Neural cell (in vitro differentiated cells): ENCODE measurements at regions not wholly inside any gene's neighbourhood (a gene's known extent, or its start where the extent isn't known, plus 50 kb on each side); places are given as distances from the start of the nearest gene placed in this dataset.

Source experiments
- H2AFZ ChIP-seq: fragments of 200-600, 300-800 bp; sonication (generic), shearing (Covaris generic); 2 replicates; pipeline ENCODE4 v1.6.0; 2014; ENCODE audit warnings: low read depth, mild to moderate bottlenecking, antibody characterized with exemption, low read length, moderate library complexity
- H3F3A ChIP-seq: fragments of 200-600 bp; shearing (Covaris generic); 2 replicates; pipeline ENCODE4 v1.6.1; 2016; ENCODE audit warnings: mild to moderate bottlenecking, moderate library complexity, mixed read lengths, antibody characterized with exemption, low read length; ENCODE audit not compliant: insufficient read depth, poor library complexity, severe bottlenecking
- H3K27ac ChIP-seq: fragments of 200-600, 300-800 bp; sonication (generic), shearing (Covaris generic); 2 replicates; pipeline ENCODE4 v1.5.1; 2014; ENCODE audit warnings: mild to moderate bottlenecking, low read length, moderate library complexity
- H3K27me3 ChIP-seq: fragments of 300-800, 200-600 bp; sonication (generic), shearing (Covaris generic); 2 replicates; pipeline ENCODE4 v1.6.0; 2014; ENCODE audit warnings: mild to moderate bottlenecking, low read depth, low read length, moderate library complexity; ENCODE audit not compliant: insufficient read depth
- H3K36me3 ChIP-seq: fragments of 300-800, 200-600 bp; sonication (generic), shearing (Covaris generic); 2 replicates; pipeline ENCODE4 v1.5.1; 2014; ENCODE audit warnings: mild to moderate bottlenecking, antibody characterized with exemption, low read length, moderate library complexity; ENCODE audit not compliant: insufficient read depth
- H3K4me2 ChIP-seq: fragments of 300-800, 200-600 bp; sonication (generic), shearing (Covaris generic); 2 replicates; pipeline ENCODE4 v1.6.0; 2014; ENCODE audit warnings: mild to moderate bottlenecking, low read length
- H3K4me3 ChIP-seq: fragments of 300-800, 200-600 bp; sonication (generic), shearing (Covaris generic); 2 replicates; pipeline ENCODE4 v1.5.1; 2014; ENCODE audit warnings: mild to moderate bottlenecking, low read length, moderate library complexity
- H3K79me2 ChIP-seq: fragments of 200-600 bp; shearing (Covaris generic); replicated peaks from 2 replicates; pipeline ENCODE4 v1.6.0; 2014; ENCODE audit warnings: mild to moderate bottlenecking, low read length, moderate library complexity; ENCODE audit not compliant: insufficient read depth
- H3K9ac ChIP-seq: fragments of 300-800, 200-600 bp; sonication (generic), shearing (Covaris generic); 2 replicates; pipeline ENCODE4 v1.6.1; 2016; ENCODE audit warnings: mild to moderate bottlenecking, low read length, mixed read lengths
- H3K9me2 ChIP-seq: fragments of 200-600 bp; shearing (Covaris generic); 2 replicates; pipeline ENCODE4 v1.6.1; 2016; ENCODE audit warnings: mild to moderate bottlenecking, low read length, mixed read lengths; ENCODE audit not compliant: insufficient read depth
- H3K9me3 ChIP-seq: fragments of 200-600, 300-800 bp; sonication (generic), shearing (Covaris generic); 2 replicates; pipeline ENCODE4 v1.6.1; 2016; ENCODE audit warnings: mild to moderate bottlenecking, mixed run types, low read length, moderate library complexity, mixed read lengths
- H4K20me1 ChIP-seq: fragments of 200-600 bp; shearing (Covaris generic); 2 replicates; pipeline ENCODE4 v1.6.1; 2016; ENCODE audit warnings: mild to moderate bottlenecking, mixed run types; ENCODE audit not compliant: insufficient read depth
- EP300 ChIP-seq: fragments of 450-650 bp; conservative IDR thresholded peaks from 2 replicates; pipeline ENCODE4 v1.6.1; 2014; ENCODE audit warnings: antibody characterized with exemption, mild to moderate bottlenecking, moderate library complexity; ENCODE audit not compliant: poor library complexity, severe bottlenecking
- EZH2 ChIP-seq: fragments of 200-600, 300-800 bp; shearing (Covaris generic), sonication (generic); IDR thresholded peaks from 2 replicates; pipeline ENCODE4 v1.6.1; 2014; ENCODE audit warnings: antibody characterized with exemption, low read length, borderline replicate concordance, mild to moderate bottlenecking; ENCODE audit not compliant: insufficient read depth, poor library complexity, severe bottlenecking
- MXI1 ChIP-seq: fragments of 450-650 bp; conservative IDR thresholded peaks from 2 replicates; pipeline ENCODE4 v1.6.1; 2014; ENCODE audit warnings: antibody characterized with exemption, mild to moderate bottlenecking; ENCODE audit not compliant: poor library complexity, severe bottlenecking
- POLR2AphosphoS5 ChIP-seq: IDR thresholded peaks from 2 replicates; pipeline ENCODE4 v1.6.1; 2012
- RAD21 ChIP-seq: fragments of 450-650 bp; conservative IDR thresholded peaks from 2 replicates; pipeline ENCODE4 v1.6.1; 2014; ENCODE audit warnings: antibody characterized with exemption, mild to moderate bottlenecking, moderate library complexity
- SMC3 ChIP-seq: fragments of 450-650 bp; conservative IDR thresholded peaks from 2 replicates; pipeline ENCODE4 v1.6.1; 2014; ENCODE audit warnings: antibody characterized with exemption, mild to moderate bottlenecking, moderate library complexity; ENCODE audit not compliant: poor library complexity
- TAF1 ChIP-seq: IDR thresholded peaks from 2 replicates; pipeline ENCODE4 v1.6.1; 2012; ENCODE audit warnings: low read depth
- TF ChIP-seq, protein P1 (sequence below): fragments of 450-650 bp; IDR thresholded peaks from 2 replicates; pipeline ENCODE4 v1.5.1; 2014; ENCODE audit warnings: antibody characterized with exemption, mild to moderate bottlenecking, moderate library complexity; ENCODE audit not compliant: poor library complexity, severe bottlenecking
- TF ChIP-seq, protein P2 (sequence below): IDR thresholded peaks from 2 replicates; pipeline ENCODE4 v1.6.1; 2012; ENCODE audit warnings: borderline replicate concordance

DNA sequence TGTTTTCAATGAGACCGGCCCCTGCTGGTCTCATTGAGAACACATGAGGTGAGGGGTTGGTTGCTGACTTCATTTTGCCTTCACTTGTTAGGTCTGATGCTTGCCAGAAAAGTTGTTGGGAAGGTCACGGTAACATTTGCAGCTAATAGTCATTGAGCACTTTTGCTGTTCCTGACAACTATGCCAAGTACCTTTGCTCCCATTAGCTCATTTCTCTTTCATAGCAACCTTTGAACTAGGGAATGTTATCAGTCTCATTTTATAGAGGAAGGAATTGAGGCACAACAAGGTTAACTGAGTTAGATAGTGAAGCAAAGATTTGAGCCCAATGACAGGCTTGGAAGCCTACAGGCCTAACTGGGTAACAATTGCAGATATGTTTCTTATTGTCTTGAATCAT is 195.4 kb upstream of the LARGE1 start:
- Histone ChIP-seq H3K4me2 (no peak overlapping the region), H3K9me2 (no peaks in the 10 kb centered on the region), H3K9me3 (no peaks in the 10 kb centered on the region), H3K79me2 (no peaks in the 10 kb centered on the region), H4K20me1 (no peaks in the 10 kb centered on the region), H3F3A (no peaks in the 10 kb centered on the region), H3K36me3 (no peaks in the 10 kb centered on the region), H3K4me3 (no peak overlapping the region), H3K27me3 (no peaks in the 10 kb centered on the region), H3K9ac (no peak overlapping the region), H2AFZ (no peak overlapping the region), H3K27ac (no peak overlapping the region)
- TF ChIP-seq, protein P1, sequence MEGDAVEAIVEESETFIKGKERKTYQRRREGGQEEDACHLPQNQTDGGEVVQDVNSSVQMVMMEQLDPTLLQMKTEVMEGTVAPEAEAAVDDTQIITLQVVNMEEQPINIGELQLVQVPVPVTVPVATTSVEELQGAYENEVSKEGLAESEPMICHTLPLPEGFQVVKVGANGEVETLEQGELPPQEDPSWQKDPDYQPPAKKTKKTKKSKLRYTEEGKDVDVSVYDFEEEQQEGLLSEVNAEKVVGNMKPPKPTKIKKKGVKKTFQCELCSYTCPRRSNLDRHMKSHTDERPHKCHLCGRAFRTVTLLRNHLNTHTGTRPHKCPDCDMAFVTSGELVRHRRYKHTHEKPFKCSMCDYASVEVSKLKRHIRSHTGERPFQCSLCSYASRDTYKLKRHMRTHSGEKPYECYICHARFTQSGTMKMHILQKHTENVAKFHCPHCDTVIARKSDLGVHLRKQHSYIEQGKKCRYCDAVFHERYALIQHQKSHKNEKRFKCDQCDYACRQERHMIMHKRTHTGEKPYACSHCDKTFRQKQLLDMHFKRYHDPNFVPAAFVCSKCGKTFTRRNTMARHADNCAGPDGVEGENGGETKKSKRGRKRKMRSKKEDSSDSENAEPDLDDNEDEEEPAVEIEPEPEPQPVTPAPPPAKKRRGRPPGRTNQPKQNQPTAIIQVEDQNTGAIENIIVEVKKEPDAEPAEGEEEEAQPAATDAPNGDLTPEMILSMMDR, result no peak
- TF ChIP-seq TAF1 (no peak), MXI1 (no peak), SMC3 (no peak), POLR2AphosphoS5 (no peak), RAD21 (no peak)
- TF ChIP-seq, protein P2, sequence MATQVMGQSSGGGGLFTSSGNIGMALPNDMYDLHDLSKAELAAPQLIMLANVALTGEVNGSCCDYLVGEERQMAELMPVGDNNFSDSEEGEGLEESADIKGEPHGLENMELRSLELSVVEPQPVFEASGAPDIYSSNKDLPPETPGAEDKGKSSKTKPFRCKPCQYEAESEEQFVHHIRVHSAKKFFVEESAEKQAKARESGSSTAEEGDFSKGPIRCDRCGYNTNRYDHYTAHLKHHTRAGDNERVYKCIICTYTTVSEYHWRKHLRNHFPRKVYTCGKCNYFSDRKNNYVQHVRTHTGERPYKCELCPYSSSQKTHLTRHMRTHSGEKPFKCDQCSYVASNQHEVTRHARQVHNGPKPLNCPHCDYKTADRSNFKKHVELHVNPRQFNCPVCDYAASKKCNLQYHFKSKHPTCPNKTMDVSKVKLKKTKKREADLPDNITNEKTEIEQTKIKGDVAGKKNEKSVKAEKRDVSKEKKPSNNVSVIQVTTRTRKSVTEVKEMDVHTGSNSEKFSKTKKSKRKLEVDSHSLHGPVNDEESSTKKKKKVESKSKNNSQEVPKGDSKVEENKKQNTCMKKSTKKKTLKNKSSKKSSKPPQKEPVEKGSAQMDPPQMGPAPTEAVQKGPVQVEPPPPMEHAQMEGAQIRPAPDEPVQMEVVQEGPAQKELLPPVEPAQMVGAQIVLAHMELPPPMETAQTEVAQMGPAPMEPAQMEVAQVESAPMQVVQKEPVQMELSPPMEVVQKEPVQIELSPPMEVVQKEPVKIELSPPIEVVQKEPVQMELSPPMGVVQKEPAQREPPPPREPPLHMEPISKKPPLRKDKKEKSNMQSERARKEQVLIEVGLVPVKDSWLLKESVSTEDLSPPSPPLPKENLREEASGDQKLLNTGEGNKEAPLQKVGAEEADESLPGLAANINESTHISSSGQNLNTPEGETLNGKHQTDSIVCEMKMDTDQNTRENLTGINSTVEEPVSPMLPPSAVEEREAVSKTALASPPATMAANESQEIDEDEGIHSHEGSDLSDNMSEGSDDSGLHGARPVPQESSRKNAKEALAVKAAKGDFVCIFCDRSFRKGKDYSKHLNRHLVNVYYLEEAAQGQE, result no peak

DNA sequence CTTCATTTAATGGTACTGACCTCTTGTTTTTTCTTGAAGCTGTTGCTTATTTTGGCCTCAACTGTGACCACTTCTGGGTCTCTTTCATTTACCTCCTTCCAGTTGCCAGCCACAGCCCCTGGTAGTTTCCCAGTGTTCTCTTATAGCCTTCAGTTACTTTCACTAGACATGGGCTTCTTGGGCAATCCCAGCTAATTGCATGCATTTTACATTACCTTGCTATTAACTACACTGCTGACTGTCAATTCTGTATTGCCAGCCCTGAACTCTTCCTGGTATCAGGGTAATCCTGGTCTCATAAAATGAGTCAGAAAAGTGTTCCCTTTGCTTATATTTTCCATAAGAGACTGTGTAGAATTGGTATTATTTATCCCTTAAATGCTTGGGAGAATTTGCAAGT is 195.8 kb upstream of the LARGE1 start:
- H3K9ac ChIP-seq, result no peak overlapping the region
- H3K9me2 ChIP-seq, result no peaks in the 10 kb centered on the region
- no peaks in the 10 kb centered on the region for H3K27me3 ChIP-seq
- H3K27ac ChIP-seq, result no peak overlapping the region
- no peaks in the 10 kb centered on the region for H3K36me3 ChIP-seq
- no peak for TF ChIP-seq EP300
- TF ChIP-seq RAD21, result no peak
- TF ChIP-seq SMC3, result no peak
- TF ChIP-seq, protein P2, result no peak
- TF ChIP-seq MXI1, result no peak
- no peak for TF ChIP-seq TAF1
- no peak for TF ChIP-seq EZH2
- TF ChIP-seq POLR2AphosphoS5, result no peak
- TF ChIP-seq, protein P1, result no peak
- no peaks in the 10 kb centered on the region for H3K79me2 ChIP-seq
- H4K20me1 ChIP-seq, result no peaks in the 10 kb centered on the region
- no peak overlapping the region for H3K4me3 ChIP-seq
- no peaks in the 10 kb centered on the region for H3K9me3 ChIP-seq
- H2AFZ ChIP-seq, result no peak overlapping the region
- H3F3A ChIP-seq, result no peaks in the 10 kb centered on the region
- H3K4me2 ChIP-seq, result no peak overlapping the region
